Stimulated activated CD8-positive, alpha-beta memory T cell treated with anti-CD3 and anti-CD28 coated beads, Interleukin-12 subunit alpha, Interleukin-12 subunit beta, amount 100 ng/mL, for 24 hours (primary cell): ENCODE measurements at regions not wholly inside any gene's neighbourhood (a gene's known extent, or its start where the extent isn't known, plus 50 kb on each side); places are given as distances from the start of the nearest gene placed in this dataset.

Source experiments
- DNase-seq: peaks from one replicate; pipeline ENCODE4 v3.0.0-alpha.2; 2020; ENCODE audit errors: extremely low read depth

DNA sequence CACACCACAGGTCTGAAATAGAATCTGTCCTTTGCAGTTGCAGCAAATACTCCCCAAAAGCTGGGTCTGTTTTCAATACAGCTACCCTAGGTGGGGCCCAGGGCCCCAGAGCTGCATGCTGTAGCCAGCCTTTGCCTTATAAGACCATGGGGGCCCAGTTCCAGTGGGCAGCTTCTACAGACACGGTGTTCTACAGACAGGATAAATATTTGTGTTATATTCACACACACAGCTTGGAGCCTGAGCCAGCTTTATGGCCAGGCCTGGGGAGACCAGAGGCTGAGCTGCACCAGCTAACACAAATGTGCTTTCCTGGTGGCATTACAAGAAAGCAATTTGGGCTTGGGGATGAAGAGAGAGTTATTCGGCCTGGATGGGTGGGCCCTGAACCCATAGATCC, 151.8 kb upstream of the NCAM1 start:
- DNase-seq, result no peak

DNA sequence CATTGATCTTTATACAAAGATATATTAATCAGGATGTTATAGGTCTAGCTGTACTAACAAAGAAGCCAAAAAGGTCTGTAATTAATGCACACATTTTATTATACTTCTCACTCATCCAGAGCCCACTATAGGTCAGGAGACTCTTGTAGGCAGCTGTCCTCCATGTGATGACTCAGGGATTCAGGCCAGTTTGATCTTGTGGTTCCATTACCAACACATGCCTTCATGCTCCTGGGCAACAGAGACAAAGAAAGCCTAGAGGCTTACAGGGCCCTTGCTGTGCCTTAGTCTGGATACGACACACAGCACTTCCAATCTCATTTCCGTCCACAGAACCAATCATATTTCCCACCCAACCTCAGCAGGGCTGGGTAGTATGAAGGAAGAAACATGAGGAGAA, 150.3 kb upstream of the NCAM1 start:
- no peak for DNase-seq

DNA sequence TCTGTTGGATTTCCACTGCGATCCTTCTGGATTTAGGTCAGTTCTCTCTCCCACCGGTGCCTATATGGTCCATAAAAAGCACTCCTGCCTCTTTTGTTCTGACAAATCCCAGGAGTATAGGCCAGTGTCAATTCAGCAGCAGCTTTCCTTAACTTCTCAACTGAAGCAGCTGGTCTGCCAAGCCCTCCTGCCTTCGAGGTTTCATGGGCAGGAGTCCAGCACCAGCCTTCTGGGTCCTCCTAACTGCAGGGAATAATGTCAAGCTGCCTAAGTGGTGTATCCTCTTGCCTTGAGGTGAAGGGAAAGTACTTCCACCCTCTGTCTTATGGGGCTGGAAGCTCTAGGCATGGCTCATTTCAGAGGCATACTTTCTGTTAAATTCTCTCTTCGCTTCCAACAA, 149.4 kb upstream of the NCAM1 start:
- no peak for DNase-seq

DNA sequence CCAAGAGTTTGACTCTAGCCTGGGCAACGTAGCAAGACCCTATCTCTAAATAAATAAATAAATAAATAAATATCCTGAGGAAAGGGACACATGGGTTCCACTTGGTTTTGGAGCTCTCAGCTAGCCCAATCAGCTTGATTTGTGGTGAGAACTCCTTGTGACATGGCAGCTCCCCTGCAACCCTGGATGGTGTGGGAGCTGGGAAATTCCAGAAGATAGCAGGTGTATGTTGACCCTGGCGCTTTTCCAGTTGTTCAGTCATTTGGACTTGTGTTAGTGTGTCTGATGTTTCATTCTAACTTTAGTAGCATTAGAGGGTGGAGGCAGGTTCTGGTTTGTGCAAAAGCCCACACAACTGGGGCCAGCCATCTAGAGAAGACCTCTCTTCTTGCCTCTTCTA, 148.5 kb upstream of the NCAM1 start:
- no peak for DNase-seq

DNA sequence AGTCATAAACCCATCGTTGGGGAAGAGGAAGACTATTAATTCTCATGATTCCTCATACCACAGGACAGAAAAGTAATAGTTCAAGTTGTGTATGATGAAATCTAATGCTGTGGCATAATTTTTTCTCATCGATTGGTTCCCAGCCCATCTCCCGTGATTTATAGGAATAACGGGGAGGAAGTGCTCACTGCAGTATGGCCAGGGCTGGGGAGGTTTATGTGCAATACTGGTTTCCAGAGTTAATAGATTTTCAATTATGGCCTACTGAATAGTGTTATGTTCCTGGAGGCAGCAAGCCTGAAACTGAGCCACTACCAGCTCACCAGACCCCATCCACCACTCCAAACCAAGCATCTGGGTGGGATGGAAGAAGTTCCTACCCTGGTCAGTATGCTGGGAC, 147.1 kb upstream of the NCAM1 start:
- DNase-seq, result no peak

DNA sequence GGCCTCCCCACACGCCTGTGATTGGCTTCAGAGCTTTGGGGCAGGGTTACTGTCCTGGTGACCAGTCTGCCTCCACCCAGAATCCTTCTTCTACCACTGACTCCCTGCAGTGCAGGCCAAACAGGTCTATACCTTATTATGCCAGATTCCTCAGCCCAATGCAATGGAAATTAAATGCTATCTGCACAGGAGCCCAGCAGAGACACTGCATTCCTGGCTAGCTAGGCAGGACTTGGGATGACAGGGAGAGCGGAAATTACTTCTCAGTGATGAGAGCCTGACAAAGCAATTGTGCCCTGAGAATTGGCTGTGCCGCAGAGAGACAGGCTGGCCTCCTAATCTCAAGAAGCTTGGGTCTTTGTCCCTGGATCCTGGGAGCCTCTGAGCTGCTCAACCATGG, 143.8 kb upstream of the NCAM1 start:
- DNase-seq, result no peak

DNA sequence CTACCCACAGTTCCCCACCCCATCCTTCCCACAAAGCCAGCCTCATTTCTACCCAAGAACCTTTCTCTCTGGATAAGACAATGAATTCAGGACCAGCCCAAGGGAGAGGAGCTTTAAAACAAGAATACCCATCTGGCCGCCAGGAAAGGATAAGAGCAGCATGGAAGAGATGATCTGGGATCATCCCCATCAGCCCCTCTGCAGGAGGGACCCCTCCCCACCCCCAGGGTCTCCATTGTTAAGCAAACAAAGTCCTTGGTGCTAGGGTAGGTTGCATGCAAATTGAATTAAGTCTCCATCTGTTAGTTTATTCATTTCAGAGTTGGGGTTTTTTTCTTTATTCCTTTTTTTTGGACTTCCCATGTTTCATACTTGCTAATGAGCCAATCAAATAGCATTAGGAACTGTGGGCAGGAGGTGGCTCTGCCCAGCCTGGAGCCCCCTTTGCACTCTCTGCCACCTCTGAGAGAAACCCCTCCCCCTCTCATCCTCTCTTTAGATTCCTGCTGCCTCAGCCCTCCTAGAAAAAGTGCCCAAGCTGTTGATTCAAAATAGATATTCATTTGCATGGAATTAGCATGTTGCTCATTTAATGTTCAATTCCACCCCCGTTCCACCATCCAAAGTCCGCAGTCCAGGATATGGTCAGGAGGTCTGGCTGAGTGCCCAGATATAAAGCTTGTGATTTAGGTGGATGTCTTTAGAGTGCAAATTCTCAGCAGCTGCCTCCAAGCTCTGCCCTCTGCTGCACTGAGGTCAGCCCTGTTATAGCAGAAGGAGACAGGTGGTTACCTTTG, 138.5 kb upstream of the NCAM1 start:
- DNase-seq, result no peak

DNA sequence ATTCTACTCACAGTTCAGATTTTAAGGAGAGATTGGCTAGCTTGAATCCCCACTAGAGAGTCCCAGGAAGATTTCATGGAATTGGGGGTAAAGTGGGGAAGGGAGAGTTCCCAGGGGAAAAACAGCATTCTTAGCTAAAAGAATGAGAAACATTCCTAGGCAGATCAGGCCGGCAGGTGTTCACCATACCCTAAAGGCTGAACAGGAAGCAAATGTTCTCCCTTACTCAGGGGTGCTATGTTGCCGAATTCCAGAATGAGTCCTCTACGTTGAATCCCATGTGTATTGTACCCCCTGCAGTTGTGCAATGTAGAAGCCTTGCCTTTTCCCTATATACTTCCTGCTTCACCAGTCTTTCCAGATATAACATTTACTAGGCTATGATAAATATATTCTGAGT, 135.2 kb upstream of the NCAM1 start:
- no peak for DNase-seq

DNA sequence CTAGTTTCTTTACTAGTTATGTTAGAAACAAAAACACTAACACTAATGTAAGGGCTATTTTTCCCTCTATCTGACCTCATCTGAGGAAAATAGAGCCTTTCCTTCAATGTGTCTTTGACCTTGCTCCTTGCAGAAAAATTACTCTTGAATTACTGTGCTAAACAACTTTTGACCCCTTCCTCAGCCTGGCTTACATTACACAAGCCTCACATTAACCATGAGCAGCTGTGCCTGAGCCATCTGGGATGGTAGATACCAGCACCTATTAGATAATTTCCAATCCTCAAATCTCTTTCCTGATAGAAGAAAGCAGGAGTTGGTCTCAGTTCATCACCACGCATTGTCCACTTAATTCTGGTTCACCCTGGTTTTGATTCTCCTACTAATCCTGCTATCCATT, 134.4 kb upstream of the NCAM1 start:
- DNase-seq, result no peak

DNA sequence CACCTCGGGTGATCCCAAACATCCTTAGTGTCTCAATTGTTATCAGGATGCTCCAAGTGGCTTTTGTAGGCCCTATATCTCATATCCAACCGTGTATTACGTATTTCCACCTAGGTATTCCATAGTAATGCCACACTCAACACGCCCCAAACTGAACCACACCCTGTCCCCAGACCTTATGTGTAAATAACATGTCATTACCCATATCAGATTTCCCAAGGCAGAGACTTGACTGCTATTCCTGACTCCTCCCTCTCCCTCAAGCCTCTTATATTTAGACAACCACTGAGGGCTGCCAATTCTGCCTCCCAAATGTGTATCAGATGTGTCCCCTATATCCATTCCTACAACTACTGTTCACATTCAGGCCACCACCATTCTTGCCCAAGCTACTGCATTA, 132.8 kb upstream of the NCAM1 start:
- DNase-seq, result no peak

DNA sequence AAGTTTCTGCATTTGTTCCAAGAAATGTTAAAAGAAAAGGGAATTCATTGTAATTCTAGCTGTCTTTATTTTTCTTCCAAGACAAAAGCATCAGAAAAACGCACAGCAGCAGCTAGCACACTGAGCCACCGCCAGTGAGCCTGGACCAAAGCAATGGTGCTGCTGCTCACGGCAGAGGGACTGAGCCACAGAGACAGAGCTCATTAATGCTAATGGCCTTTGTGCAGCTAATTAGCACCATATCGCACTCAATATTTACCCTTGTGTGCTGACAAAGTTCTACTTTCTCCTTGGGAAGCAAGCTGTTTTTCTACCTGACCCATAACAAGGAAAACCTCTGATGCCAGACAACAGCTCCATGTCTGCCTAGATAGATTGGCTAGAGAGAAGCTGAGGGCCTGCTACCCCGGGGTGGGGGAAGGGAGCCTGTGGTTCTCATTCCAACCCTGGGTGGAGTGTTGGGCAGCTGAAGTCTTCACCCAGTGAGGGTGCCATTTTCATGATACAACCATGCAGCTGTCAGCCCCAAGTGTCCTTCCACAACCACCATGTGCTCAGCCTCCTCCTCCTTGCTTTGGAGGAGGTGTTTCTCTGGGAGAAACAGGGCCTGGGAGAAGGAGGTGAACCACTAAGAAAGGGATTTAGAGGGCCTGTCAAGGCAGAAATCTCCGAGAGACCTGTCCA, 131.1 kb upstream of the NCAM1 start:
- no peak for DNase-seq

DNA sequence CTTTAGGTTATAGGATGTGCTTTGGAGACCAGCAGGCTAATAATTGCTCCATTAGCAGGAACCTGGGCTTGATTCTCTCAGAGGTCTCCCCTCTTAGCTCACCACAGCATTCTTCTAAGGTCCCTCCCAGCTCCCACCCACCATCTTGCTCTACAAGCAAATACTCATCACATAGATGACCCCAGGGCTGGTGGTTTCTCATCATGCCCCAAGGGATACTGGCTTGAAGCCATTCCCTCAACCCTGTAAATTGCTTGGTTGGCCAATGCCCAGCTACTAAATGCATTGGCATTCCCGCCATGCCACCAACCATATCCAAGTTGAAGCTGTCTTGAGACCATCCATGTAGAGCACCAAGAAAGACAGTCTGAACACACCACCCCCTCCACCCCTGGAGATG, 130.2 kb upstream of the NCAM1 start:
- DNase-seq, result no peak

DNA sequence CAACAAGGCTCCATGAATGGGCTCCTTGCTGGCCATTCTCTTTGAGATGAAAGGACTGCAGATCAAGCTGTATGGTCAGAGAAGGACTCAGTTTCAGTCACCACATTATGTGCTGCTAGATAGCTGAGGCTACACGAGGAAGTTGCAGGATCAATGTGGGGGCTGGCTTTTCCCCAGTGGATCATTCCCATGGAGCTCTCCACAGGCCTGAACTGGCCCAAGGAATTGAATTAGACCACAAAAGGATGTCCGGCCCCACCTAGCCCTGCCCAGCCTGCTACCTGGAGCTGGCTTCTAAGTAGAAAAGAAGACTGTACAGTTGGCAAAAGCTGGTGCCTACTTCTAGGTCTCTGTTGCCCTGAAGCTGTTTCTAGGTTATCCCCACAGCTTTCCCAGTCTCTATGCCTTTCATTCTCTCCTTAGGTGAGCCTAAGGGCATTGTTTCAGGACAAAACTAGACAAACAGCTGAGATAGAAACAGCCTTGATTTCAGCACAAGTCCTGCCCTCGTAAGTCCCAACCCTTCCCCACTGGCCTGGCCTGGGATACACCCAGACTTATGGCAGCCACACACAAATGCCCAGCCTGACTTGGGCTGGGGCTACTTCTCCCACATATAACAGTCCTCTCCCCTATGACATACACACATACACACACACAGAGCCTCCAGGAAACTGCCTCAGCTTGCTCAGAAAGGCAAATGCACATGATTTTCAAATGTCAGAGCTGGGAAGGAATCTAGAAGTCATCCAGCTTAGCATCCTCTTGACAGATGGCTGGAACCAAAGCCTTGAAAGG, 129.1 kb upstream of the NCAM1 start:
- no peak for DNase-seq

DNA sequence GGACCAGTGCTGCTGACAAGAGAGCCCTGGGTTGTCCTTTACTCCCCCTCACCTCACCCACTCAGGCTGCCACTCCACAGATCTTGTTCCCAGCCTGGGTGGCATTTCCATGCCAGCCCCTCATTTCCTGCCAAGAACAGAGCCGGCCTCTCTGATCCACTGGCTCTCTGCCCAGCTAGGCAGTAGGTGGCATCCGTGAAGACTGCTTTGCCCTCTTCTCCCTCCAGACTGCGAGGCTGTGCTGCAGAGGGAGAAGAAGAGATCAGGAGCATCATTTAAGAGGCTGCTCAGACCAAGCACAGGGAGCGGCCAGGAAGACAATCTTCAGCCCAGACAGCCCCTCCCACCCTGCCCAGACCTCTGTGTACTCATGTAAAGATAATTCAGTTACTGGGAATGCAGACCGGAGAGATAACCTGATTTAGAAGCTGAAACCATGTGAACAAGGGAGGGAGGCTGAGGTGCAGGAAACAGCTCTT, 126.9 kb upstream of the NCAM1 start:
- DNase-seq, result no peak

DNA sequence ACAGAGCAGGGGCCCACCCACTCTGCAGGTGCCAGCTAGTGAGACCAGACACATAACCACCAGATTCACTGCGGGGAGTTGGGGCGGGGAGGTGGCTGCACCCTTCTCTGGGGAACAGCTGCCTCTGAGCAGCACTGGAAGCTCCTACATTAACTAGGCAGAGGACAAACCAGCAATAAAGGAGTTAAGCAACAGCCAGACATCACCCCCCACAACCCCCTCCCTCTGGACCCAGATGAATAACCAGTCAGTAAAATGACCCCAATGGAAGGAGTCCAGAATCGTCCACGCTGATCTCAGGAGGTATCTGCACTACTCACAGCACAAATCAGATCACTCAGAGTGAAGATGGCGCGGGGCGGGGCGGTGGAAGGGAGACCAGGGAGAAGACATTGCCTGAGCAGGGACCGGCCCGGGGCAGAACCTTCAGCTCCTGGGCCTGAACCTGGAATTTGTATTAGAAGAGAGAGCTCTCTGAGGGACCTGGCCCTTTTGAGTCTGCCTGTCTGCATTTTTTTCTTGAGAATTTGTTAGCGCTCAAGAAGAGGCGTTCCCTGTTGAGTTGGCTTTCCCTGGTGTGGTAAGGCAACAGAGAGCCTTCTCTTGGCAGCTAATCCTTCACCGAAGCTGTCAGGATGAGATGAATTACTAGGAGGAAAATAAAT, 125.5 kb upstream of the NCAM1 start:
- no peak for DNase-seq

DNA sequence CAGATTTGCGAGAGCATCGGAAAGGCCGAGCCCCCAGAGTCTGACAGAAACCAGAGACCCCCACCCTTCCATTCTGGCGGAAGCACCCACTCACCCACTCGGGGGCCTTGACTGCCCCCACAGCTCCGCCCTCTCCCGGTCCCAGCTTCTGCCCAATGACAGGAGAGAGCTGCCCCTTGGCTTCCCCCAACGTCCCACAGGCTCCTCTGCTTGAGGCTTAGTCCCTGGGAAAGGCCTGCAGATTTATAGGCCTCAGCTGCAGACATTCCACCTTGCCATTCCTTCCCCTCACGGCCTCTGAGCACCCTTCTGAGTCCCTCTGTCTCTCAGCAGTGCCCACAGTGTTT, 125.0 kb upstream of the NCAM1 start:
- no peak for DNase-seq

DNA sequence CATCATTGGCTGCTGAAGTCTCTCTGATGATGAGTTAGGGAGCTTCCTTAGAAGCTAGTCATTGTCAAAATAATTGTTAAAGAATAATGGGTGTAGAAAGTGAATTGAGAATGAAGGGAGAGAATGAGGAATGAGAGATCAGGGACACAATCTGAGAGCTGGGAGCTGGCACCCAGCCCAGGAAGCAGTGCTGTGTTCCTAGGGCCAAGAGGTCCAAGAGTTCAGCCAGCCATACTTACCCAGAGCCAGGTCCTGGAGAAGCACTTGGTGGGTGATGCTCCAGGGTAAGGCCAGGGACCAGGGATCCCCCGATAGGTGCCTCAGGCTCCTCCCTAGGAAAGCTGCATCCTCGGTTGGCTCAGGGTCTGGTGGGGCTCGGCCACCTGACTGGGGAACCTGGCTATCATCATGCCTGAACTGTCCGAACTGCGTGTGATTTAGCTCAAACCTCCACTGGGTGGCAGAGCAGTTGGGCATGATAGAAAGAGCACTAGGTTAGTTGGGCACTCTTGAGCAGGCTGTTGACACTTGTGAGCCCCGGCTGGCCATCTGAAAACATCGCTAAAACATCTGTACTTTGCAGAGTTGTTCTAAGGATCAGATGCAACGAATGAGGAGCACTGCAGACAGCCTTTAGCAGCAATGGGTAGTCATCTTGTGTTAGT, 123.9 kb upstream of the NCAM1 start:
- DNase-seq, result no peak

DNA sequence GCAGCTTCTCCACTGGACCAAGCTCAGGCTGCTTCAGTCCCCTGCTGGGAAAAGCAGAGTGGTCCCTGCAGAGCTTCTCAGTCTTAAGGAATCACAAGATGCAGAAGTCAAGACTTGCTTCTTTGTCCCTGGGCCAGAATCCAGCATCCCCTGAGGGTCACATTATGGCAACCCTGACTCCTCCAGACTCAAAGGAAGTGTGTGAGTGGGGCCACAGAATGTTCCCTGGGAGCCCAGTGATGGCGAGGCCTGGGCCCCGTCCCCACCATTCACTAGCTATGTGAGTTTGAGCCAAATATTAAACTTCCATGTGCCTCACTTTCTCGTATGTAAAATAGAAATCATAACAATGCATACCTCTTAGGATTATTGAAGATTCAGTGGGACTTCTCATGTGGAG, 122.2 kb upstream of the NCAM1 start:
- DNase-seq, result no peak

DNA sequence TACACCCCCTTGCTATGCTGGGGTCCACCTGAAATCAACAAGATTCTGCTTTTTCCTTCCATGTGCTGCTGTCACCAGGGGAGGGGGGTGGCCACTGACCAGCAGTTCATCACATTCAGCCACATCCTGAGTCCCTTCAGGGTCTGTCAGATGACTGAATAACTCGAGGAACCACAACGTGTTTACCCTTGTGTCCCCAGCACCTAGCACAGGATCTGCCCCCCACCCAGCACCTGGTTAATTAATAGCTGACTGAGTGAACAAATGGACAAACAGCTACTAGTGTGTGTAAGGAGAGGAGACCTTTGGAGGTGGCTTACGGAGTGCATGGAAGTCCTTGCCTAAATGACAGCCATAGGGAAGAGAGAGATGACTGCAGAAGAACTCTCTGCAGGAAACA, 119.5 kb upstream of the NCAM1 start:
- DNase-seq, result no peak

DNA sequence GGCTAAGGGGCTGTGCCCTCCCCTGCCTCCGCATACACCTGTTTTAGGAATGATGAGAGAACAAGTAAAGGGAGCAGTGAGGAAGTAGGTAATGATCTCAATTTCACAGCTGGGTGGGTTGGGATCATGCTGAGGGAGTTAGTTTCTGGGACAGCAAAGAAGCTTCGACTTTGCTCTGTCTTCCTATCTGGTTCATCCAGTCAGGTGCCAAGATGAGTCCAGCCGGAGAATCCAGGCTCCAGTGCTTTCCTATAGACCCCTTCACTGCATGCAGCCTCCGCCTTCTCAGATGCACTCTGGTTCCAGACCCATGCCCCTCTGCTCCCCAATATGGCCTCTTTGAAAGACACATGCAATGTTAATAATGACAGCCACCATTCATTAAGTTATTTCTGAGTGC, 119.1 kb upstream of the NCAM1 start:
- DNase-seq, result no peak

DNA sequence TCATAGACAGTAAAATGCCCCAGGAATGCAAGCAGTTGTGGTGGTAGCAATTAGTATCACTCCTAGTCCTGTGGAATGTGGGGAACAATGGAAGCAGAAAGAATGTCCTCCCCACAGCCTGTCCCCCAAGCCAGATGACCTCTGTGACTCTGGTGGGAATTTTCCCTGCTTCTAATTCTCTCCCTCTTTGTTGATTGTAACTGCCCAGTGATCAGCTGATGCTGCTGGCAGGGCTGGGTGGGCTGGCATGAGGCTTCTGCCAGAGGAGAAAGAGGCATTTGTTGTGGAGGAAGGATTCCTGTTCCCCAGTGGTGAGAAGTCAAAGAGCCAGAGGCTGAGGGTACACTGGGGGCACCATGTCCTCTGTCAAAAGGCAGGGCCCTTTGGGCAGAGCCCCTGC, 116.7 kb upstream of the NCAM1 start:
- DNase-seq, result no peak

DNA sequence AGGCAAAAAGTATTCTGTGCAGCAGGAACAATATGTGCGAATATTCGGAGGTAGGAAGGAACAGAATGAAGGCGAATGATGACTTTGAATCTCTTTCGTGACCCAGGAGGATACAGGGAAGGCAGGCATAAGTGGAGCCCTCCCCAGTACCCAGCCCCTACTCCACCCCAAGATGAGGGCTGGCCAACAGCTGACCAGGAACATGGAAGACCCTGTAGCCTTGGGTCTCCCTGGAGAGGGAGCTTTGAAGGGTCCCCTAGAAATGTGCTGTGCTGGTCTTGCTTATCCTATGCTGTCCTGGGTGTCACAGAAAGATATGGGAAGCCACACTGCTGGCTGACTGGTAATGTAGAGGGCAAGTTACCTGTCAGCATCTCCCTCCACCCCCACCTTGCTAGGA, 113.7 kb upstream of the NCAM1 start:
- no peak for DNase-seq
